Stomach (tissue), 4 donors: ENCODE measurements at regions not wholly inside any gene's neighbourhood (a gene's known extent, or its start where the extent isn't known, plus 50 kb on each side); places are given as distances from the start of the nearest gene placed in this dataset.

Experiments used
- EP300 ChIP-seq: sonication (generic); formaldehyde crosslinking; IDR thresholded peaks from one replicate; pipeline ENCODE4 v1.6.1; 2017; ENCODE audit warnings: antibody characterized with exemption
- POLR2A ChIP-seq, 4 donors: fragments of 450-650 bp; IDR thresholded peaks; one replicate each; pipeline ENCODE4 v1.6.1; 2016; ENCODE audit warnings: antibody characterized with exemption in 4 of 4, control low read depth in 2 of 4, mild to moderate bottlenecking in 1 of 4, moderate library complexity in 1 of 4
- POLR2AphosphoS5 ChIP-seq, 3 donors: sonication (generic); formaldehyde crosslinking; IDR thresholded peaks; one replicate each; pipeline ENCODE4 v1.6.1; 2016; ENCODE audit warnings: antibody characterized with exemption in 3 of 3
- TF ChIP-seq, protein P1 (sequence below), 7 experiments: fragments of 450-650 bp in 4 of 7; fragments of 200-600 bp in 3 of 7; sonication (generic) in 3 of 7; IDR thresholded peaks; one replicate each; pipeline ENCODE4 v1.5.1; 2016 to 2019; ENCODE audit warnings: antibody characterized with exemption in 7 of 7, control low read depth in 2 of 7, mild to moderate bottlenecking in 1 of 7

DNA sequence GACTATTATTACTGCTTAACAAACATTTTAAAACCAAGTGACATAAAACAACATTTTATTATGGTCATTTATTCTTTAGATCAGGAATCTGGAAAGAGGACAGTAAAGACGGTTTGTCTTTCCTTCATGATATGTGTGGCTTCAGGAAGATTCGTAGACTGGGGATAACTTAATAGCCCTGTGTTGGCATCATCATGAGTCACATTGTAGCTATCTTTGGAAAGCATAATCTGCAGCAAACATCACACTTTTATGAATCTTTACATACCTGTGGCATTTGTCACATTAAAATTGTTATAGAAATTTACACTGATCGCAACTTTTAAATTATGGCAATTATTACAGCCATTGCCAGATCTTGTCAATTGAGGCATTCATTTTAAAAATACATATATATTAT, 397.1 kb downstream of the NOVA1 start:
- TF ChIP-seq, protein P1, sequence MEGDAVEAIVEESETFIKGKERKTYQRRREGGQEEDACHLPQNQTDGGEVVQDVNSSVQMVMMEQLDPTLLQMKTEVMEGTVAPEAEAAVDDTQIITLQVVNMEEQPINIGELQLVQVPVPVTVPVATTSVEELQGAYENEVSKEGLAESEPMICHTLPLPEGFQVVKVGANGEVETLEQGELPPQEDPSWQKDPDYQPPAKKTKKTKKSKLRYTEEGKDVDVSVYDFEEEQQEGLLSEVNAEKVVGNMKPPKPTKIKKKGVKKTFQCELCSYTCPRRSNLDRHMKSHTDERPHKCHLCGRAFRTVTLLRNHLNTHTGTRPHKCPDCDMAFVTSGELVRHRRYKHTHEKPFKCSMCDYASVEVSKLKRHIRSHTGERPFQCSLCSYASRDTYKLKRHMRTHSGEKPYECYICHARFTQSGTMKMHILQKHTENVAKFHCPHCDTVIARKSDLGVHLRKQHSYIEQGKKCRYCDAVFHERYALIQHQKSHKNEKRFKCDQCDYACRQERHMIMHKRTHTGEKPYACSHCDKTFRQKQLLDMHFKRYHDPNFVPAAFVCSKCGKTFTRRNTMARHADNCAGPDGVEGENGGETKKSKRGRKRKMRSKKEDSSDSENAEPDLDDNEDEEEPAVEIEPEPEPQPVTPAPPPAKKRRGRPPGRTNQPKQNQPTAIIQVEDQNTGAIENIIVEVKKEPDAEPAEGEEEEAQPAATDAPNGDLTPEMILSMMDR (IDR thresholded peaks at IDR 0.05): no peak
- no peak for TF ChIP-seq POLR2A (IDR thresholded peaks at IDR 0.05)
- no peak for TF ChIP-seq POLR2AphosphoS5 (IDR thresholded peaks at IDR 0.05)
- no peak for TF ChIP-seq EP300
